ENCODE measurements at regions not wholly inside any gene's neighbourhood (a gene's known extent, or its start where the extent isn't known, plus 50 kb on each side); places are given as distances from the start of the nearest gene placed in this dataset.
A peak's percentile ranks its signal among the peaks of the same experiment; 100 is the strongest.

DNA sequence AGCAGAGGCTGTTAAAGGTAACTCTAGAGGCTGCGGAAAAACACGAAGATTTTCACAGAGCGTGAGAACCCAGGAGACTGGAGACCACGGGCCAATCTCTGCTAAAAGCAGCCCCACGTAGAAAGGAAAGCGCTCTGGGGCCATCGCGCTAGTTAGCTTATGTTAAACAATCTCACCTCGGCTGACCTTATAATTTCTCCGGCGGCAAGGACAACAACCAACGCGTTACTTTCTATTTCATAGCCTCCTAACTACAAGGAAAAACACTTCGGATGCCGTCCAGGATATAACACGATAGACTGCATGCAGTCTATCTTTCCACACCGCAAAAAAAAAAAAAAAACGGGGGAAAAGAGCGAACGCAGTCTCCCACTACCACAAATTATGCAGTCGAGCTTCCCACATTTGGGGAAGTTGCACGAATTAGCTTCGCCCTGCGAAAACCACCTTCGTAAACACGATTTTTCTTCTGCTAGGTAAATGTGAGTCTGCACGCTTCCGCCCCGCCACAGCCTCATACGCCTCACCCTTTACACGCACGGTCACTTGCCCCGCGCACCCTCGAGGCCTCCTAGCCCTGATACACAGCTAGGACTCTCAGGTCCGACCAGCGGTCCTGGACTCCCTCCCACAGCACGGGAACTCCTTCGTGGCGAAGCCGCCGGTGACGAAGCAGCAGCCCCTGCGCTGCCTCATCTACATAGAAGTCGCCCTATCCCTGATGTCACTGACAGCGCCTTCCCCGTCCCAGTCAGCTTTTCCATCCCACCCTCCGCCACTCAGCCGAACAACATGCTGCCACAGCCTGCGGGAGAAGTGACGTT, 87.8 kb downstream of the PRKAB2 start:
- H3K9me3 ChIP-seq (ENCODE audit: insufficient read depth, low read length) = peaks cover 23% of the 10 kb centered on the region
- TF ChIP-seq SUZ12 (IDR thresholded peaks at IDR 0.05; ENCODE audit: extremely low read depth, insufficient read depth, insufficient read length) (no peak), YY1 (IDR thresholded peaks at IDR 0.05; ENCODE audit: insufficient read depth, insufficient read length) (peak; percentile 8)
- H3K36me3 ChIP-seq (ENCODE audit: insufficient read depth, insufficient read length, low read length) = no peaks in the 10 kb centered on the region
- peaks cover 2% of the 10 kb centered on the region for H3K4me1 ChIP-seq (ENCODE audit: insufficient read depth, insufficient read length)
- H3K27me3 ChIP-seq (ENCODE audit: insufficient read depth, insufficient read length) = peaks cover 6% of the 10 kb centered on the region
- peak overlapping the region; percentile 65 for H3K4me3 ChIP-seq (ENCODE audit: insufficient read length, low read depth)
- peak; percentile 91 for DNase-seq (ENCODE audit: low read depth, low spot score)
- peak overlapping the region; percentile 93 for H3K9ac ChIP-seq (ENCODE audit: insufficient read length, low read depth)

- H3K36me3 ChIP-seq (ENCODE audit: insufficient read depth, insufficient read length, low read length) = no peaks in the 10 kb centered on the region
- H3K9ac ChIP-seq (ENCODE audit: insufficient read length, low read depth) = peak overlapping the region; percentile 53
- H3K4me1 ChIP-seq (ENCODE audit: insufficient read depth, insufficient read length) = peaks cover 2% of the 10 kb centered on the region
- peaks cover 6% of the 10 kb centered on the region for H3K27me3 ChIP-seq (ENCODE audit: insufficient read depth, insufficient read length)
- peak overlapping the region; percentile 5 for H3K4me3 ChIP-seq (ENCODE audit: insufficient read length, low read depth)
- no peak for TF ChIP-seq ZNF274 (IDR thresholded peaks at IDR 0.05; ENCODE audit: low read depth, low read length)
- no peak for TF ChIP-seq YY1 (IDR thresholded peaks at IDR 0.05; ENCODE audit: insufficient read depth, insufficient read length)
- TF ChIP-seq SUZ12 (IDR thresholded peaks at IDR 0.05; ENCODE audit: extremely low read depth, insufficient read depth, insufficient read length) = no peak
- H3K9me3 ChIP-seq (ENCODE audit: insufficient read depth, low read length) = peaks cover 29% of the 10 kb centered on the region
- no peak for DNase-seq (ENCODE audit: low read depth, low spot score)
These were observed 88.4 kb downstream of the PRKAB2 start for GRCh38 chr1:147083919-147084272.

DNA sequence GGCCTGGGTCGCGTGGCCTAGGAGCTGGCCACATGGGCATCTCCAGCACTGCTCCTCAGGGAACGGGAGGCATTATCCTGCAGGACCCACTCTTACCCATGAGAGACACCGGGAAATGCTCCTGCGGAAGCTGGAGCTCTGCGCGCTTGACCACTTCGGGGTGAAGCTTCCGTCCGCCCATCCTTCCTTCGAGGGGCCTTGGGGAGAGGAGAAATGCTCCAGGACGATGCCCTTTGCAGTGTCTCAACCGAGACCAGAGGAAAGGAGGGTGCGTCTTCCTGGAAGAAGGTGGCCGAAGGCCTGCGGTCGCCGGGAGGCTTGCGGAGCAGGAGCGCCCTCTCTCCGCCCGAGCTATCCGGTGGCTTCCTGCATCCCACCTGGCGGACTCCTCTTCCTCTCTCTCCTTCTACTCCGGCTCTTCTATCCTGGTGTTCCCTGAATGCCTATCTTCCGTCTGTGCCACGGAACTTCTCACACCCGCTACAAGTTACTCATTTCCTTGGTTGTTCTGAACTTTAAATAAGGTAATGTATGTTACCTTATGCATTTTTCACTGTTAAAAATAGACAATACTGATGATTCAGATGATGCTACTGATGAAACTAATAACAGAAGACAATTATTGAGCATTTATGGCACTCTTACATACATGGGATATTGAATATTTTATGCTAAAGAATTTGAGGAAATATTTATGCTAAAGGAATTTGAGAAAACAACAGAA, 91.4 kb downstream of the PRKAB2 start:
- TF ChIP-seq SUZ12 (IDR thresholded peaks at IDR 0.05; ENCODE audit: extremely low read depth, insufficient read depth, insufficient read length) (no peak), ZNF274 (IDR thresholded peaks at IDR 0.05; ENCODE audit: low read depth, low read length) (no peak), YY1 (IDR thresholded peaks at IDR 0.05; ENCODE audit: insufficient read depth, insufficient read length) (no peak)
- H3K9me3 ChIP-seq (ENCODE audit: insufficient read depth, low read length) = peaks cover 38% of the 10 kb centered on the region; the same call in 1 of the 2 replicates
- H3K4me1 ChIP-seq (ENCODE audit: insufficient read depth, insufficient read length) = peaks cover 2% of the 10 kb centered on the region
- H3K9ac ChIP-seq (ENCODE audit: insufficient read length, low read depth) = no peak overlapping the region
- no peaks in the 10 kb centered on the region for H3K36me3 ChIP-seq (ENCODE audit: insufficient read depth, insufficient read length, low read length)
- DNase-seq (ENCODE audit: low read depth, low spot score) = no peak
- no peak overlapping the region for H3K4me3 ChIP-seq (ENCODE audit: insufficient read length, low read depth)
- H3K27me3 ChIP-seq (ENCODE audit: insufficient read depth, insufficient read length) = peaks cover 6% of the 10 kb centered on the region

- H3K36me3 ChIP-seq (ENCODE audit: insufficient read depth, insufficient read length, low read length) = no peaks in the 10 kb centered on the region
- H3K9ac ChIP-seq (ENCODE audit: insufficient read length, low read depth) = no peak overlapping the region
- peaks cover 2% of the 10 kb centered on the region for H3K27me3 ChIP-seq (ENCODE audit: insufficient read depth, insufficient read length)
- H3K4me1 ChIP-seq (ENCODE audit: insufficient read depth, insufficient read length) = peaks cover 2% of the 10 kb centered on the region
- no peak for TF ChIP-seq SUZ12 (IDR thresholded peaks at IDR 0.05; ENCODE audit: extremely low read depth, insufficient read depth, insufficient read length)
- TF ChIP-seq ZNF274 (IDR thresholded peaks at IDR 0.05; ENCODE audit: low read depth, low read length) = no peak
- no peak for TF ChIP-seq YY1 (IDR thresholded peaks at IDR 0.05; ENCODE audit: insufficient read depth, insufficient read length)
- no peak overlapping the region for H3K4me3 ChIP-seq (ENCODE audit: insufficient read length, low read depth)
- DNase-seq (ENCODE audit: low read depth, low spot score) = no peak
- peaks cover 38% of the 10 kb centered on the region; the same call in 1 of the 2 replicates for H3K9me3 ChIP-seq (ENCODE audit: insufficient read depth, low read length)
These were observed 92.1 kb downstream of the PRKAB2 start for GRCh38 chr1:147080006-147080661.

DNA sequence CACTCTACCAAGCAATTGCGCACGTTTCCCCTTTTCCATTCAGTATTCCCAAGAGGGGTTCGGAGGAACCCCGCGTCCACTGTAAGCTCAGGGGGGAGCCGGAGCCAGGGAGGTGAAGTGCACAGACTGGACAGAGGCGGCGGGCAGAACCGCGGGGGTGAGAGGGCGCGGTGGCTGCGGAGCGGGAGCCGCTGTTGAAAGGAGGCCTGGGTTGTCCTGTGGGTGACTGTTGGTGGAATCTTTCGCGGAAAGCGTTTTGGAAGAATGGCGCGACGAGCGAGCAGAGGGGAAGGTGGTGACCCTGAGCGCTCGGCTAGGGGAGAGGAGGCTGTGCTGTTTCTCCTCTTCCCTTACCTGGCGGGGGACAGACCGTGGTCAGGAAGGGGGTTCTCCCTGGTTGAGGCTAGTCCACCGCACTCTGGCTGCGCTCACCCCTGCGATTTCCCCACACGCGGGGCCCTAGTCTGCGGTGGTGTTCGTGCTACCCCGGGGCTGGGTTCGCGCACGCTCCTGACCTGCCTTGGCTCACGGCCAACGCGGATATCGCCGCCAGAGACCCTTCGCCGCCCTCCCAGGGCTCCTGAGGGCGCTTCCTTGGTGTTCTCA, 92.8 kb downstream of the PRKAB2 start:
- Histone ChIP-seq H3K36me3 (ENCODE audit: insufficient read depth, insufficient read length, low read length) (no peaks in the 10 kb centered on the region), H3K9me3 (ENCODE audit: insufficient read depth, low read length) (peaks cover 38% of the 10 kb centered on the region; the same call in 1 of the 2 replicates), H3K27me3 (ENCODE audit: insufficient read depth, insufficient read length) (peaks cover 2% of the 10 kb centered on the region), H3K9ac (ENCODE audit: insufficient read length, low read depth) (no peak overlapping the region), H3K4me1 (ENCODE audit: insufficient read depth, insufficient read length) (peaks cover 2% of the 10 kb centered on the region), H3K4me3 (ENCODE audit: insufficient read length, low read depth) (no peak overlapping the region)
- DNase-seq (ENCODE audit: low read depth, low spot score) = no peak
- no peak for TF ChIP-seq SUZ12 (IDR thresholded peaks at IDR 0.05; ENCODE audit: extremely low read depth, insufficient read depth, insufficient read length)
- no peak for TF ChIP-seq YY1 (IDR thresholded peaks at IDR 0.05; ENCODE audit: insufficient read depth, insufficient read length)
- TF ChIP-seq ZNF274 (IDR thresholded peaks at IDR 0.05; ENCODE audit: low read depth, low read length) = no peak

DNA sequence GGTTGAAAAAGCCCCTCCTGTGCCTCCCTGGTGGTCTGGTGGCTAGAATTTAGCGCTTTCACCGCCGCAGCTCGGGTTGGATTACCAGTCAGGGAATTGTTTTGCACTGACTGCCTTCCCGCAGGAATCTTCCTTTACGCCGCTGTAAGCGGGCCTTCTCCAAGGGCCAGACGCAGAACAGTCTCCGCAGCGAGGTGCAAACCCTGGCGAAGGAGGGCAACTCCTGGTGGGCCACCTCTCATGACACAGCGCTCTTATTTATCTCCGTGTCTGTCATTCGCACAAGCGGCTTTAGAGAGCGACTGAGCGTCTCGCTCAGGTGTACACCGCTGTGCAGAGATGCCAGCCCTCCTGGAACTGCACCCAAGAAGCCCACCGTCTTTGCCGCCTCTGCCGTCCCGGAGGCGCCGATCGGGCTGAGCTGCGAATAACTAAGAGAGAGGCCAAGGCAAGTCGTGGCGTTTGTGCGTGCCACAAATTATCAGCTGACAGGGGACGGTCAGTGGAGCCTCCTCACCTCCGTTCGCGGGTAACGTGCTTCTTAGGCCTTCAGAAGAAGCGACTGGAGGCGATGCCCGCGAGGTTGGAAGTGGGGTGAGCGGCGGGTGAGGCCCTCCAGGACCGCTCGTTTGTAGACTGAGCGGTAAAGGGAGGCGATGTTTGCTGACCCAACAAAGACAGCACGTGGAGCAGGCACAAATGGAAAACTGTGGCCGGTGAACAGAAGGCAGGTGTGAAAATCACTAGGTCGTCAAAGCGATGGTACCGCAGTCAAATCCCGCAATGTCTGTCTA, 93.5 kb downstream of the PRKAB2 start:
- Histone ChIP-seq H3K36me3 (ENCODE audit: insufficient read depth, insufficient read length, low read length) (no peaks in the 10 kb centered on the region), H3K27me3 (ENCODE audit: insufficient read depth, insufficient read length) (peaks cover 2% of the 10 kb centered on the region)
- no peak for TF ChIP-seq SUZ12 (IDR thresholded peaks at IDR 0.05; ENCODE audit: extremely low read depth, insufficient read depth, insufficient read length)
- TF ChIP-seq ZNF274 (IDR thresholded peaks at IDR 0.05; ENCODE audit: low read depth, low read length) = no peak
- TF ChIP-seq YY1 (IDR thresholded peaks at IDR 0.05; ENCODE audit: insufficient read depth, insufficient read length) = no peak

More for the DNA sequence above, 93.5 kb downstream of the PRKAB2 start:
- DNase-seq (ENCODE audit: low read depth, low spot score) = no peak
- Histone ChIP-seq H3K9ac (ENCODE audit: insufficient read length, low read depth) (no peak overlapping the region), H3K4me3 (ENCODE audit: insufficient read length, low read depth) (no peak overlapping the region), H3K9me3 (ENCODE audit: insufficient read depth, low read length) (peaks cover 38% of the 10 kb centered on the region; the same call in 1 of the 2 replicates), H3K4me1 (ENCODE audit: insufficient read depth, insufficient read length) (peaks cover 1% of the 10 kb centered on the region)
